DOHH2 (cell line): ENCODE measurements at regions not wholly inside any gene's neighbourhood (a gene's known extent, or its start where the extent isn't known, plus 50 kb on each side); places are given as distances from the start of the nearest gene placed in this dataset.

Experiments used
- H3F3A ChIP-seq: fragments of 200-600 bp; sonication (generic), shearing (Covaris generic); 2 replicates; pipeline ENCODE4 v1.6.0; 2016; ENCODE audit warnings: antibody characterized with exemption, mild to moderate bottlenecking; ENCODE audit not compliant: control insufficient read depth, insufficient read depth
- H3K27ac ChIP-seq: fragments of 200-600 bp; sonication (generic); 2 replicates; pipeline ENCODE4 v1.5.1; 2014; ENCODE audit warnings: low read depth, mild to moderate bottlenecking, low read length, moderate library complexity
- H3K27me3 ChIP-seq: fragments of 200-600 bp; sonication (generic); 2 replicates; pipeline ENCODE4 v1.6.1; 2014; ENCODE audit warnings: mild to moderate bottlenecking, low read length, mixed read lengths; ENCODE audit not compliant: control insufficient read depth
- H3K36me3 ChIP-seq: fragments of 200-600 bp; sonication (generic); 2 replicates; pipeline ENCODE4 v1.6.1; 2014; ENCODE audit warnings: mild to moderate bottlenecking, low read length, moderate library complexity, mixed read lengths; ENCODE audit not compliant: control insufficient read depth
- H3K4me1 ChIP-seq: fragments of 200-600 bp; sonication (generic); 2 replicates; pipeline ENCODE4 v1.6.1; 2014; ENCODE audit warnings: mild to moderate bottlenecking, low read length, mixed read lengths; ENCODE audit not compliant: control insufficient read depth
- H3K4me2 ChIP-seq: fragments of 200-600 bp; sonication (generic); 2 replicates; pipeline ENCODE4 v1.6.0; 2014; ENCODE audit warnings: mild to moderate bottlenecking, low read length, moderate library complexity
- H3K4me3 ChIP-seq: fragments of 200-600 bp; sonication (generic); 2 replicates; pipeline ENCODE4 v1.5.1; 2014; ENCODE audit warnings: mild to moderate bottlenecking, low read length, mixed read lengths
- H3K79me2 ChIP-seq: fragments of 200-600 bp; sonication (generic); 2 replicates; pipeline ENCODE4 v1.6.1; 2014; ENCODE audit warnings: mild to moderate bottlenecking, low read length, mixed read lengths; ENCODE audit not compliant: control insufficient read depth
- H3K9me2 ChIP-seq: fragments of 200-600 bp; sonication (generic); replicated peaks from 2 replicates; pipeline ENCODE4 v1.6.1; 2014; ENCODE audit warnings: mild to moderate bottlenecking, low read length, mixed read lengths; ENCODE audit not compliant: control insufficient read depth
- H3K9me3 ChIP-seq: fragments of 200-600 bp; sonication (generic); 2 replicates; pipeline ENCODE4 v1.6.1; 2014; ENCODE audit warnings: antibody characterized with exemption, low read length, mixed read lengths; ENCODE audit not compliant: control insufficient read depth, insufficient read depth
- H4K20me1 ChIP-seq: fragments of 200-600 bp; sonication (generic); 2 replicates; pipeline ENCODE4 v1.6.0; 2014; ENCODE audit warnings: low read depth, mild to moderate bottlenecking, antibody characterized with exemption, low read length, moderate library complexity; ENCODE audit not compliant: control insufficient read depth, insufficient read depth
- CTCF ChIP-seq: fragments of 200-600 bp; sonication (generic); IDR thresholded peaks from one replicate; pipeline ENCODE4 v1.5.1; 2014; ENCODE audit warnings: antibody characterized with exemption, mild to moderate bottlenecking, low read depth, low read length; ENCODE audit not compliant: poor library complexity, severe bottlenecking
- EZH2phosphoT487 ChIP-seq: fragments of 200-600 bp; sonication (generic); IDR thresholded peaks from 2 replicates; pipeline ENCODE4 v1.6.1; 2017; ENCODE audit warnings: borderline replicate concordance, mild to moderate bottlenecking, antibody characterized with exemption, low read length, moderate library complexity, mixed read lengths

- H3K27me3 ChIP-seq = no peaks in the 10 kb centered on the region
- TF ChIP-seq EZH2phosphoT487 = no peak
- no peak for TF ChIP-seq CTCF
- H3K4me2 ChIP-seq = no peak overlapping the region
- H3K9me2 ChIP-seq = no peaks in the 10 kb centered on the region
- no peaks in the 10 kb centered on the region for H4K20me1 ChIP-seq
- no peaks in the 10 kb centered on the region for H3K9me3 ChIP-seq
- no peak overlapping the region for H3K27ac ChIP-seq
- H3K4me1 ChIP-seq = no peaks in the 10 kb centered on the region
- no peaks in the 10 kb centered on the region for H3F3A ChIP-seq
- H3K36me3 ChIP-seq = no peaks in the 10 kb centered on the region
- no peak overlapping the region for H3K4me3 ChIP-seq
- H3K79me2 ChIP-seq = no peaks in the 10 kb centered on the region
Observed at GRCh38 chr5:20562544-20562943, 574.5 kb upstream of the CDH18 start.

GRCh38 chr5:20559845-20560244 is 571.8 kb upstream of the CDH18 start:
- Histone ChIP-seq H3K4me1 (no peaks in the 10 kb centered on the region), H3K9me2 (no peaks in the 10 kb centered on the region), H3K27ac (no peak overlapping the region), H3K27me3 (no peaks in the 10 kb centered on the region), H3F3A (no peaks in the 10 kb centered on the region), H3K79me2 (no peaks in the 10 kb centered on the region), H3K9me3 (no peaks in the 10 kb centered on the region), H3K4me2 (no peak overlapping the region), H3K4me3 (no peak overlapping the region), H4K20me1 (no peaks in the 10 kb centered on the region), H3K36me3 (no peaks in the 10 kb centered on the region)
- TF ChIP-seq CTCF = no peak
- no peak for TF ChIP-seq EZH2phosphoT487

GRCh38 chr5:20556115-20556763 is 568.2 kb upstream of the CDH18 start:
- no peak overlapping the region for H3K27ac ChIP-seq
- H3K27me3 ChIP-seq = no peaks in the 10 kb centered on the region
- H3K36me3 ChIP-seq = no peaks in the 10 kb centered on the region
- no peaks in the 10 kb centered on the region for H3F3A ChIP-seq
- no peak overlapping the region for H3K4me2 ChIP-seq
- TF ChIP-seq CTCF = no peak
- no peak for TF ChIP-seq EZH2phosphoT487
- no peak overlapping the region for H3K4me3 ChIP-seq
- no peaks in the 10 kb centered on the region for H3K4me1 ChIP-seq
- H3K9me3 ChIP-seq = no peaks in the 10 kb centered on the region
- H3K79me2 ChIP-seq = no peaks in the 10 kb centered on the region
- H4K20me1 ChIP-seq = no peaks in the 10 kb centered on the region
- H3K9me2 ChIP-seq = no peaks in the 10 kb centered on the region
